Epithelial cell of proximal tubule (primary cell): ENCODE measurements at regions not wholly inside any gene's neighbourhood (a gene's known extent, or its start where the extent isn't known, plus 50 kb on each side); places are given as distances from the start of the nearest gene placed in this dataset.
"Not testable (repeated sequence)": the region's sequence is repeated elsewhere in the genome, so short reads cannot be mapped to it uniquely, and the experiment has no call there.

Experiments
- DNase-seq: peaks from one replicate; pipeline ENCODE4 v3.0.0-alpha.2; 2011; ENCODE audit warnings: low read depth
- H3K4me3 ChIP-seq: 2 replicates; pipeline ENCODE4 v1.5.1; 2011; ENCODE audit warnings: low read depth, mild to moderate bottlenecking, low read length
- TF ChIP-seq, protein P1 (sequence below): conservative IDR thresholded peaks from 2 replicates; pipeline ENCODE4 v1.5.1; 2012; ENCODE audit warnings: low read depth, mild to moderate bottlenecking, low read length

DNA sequence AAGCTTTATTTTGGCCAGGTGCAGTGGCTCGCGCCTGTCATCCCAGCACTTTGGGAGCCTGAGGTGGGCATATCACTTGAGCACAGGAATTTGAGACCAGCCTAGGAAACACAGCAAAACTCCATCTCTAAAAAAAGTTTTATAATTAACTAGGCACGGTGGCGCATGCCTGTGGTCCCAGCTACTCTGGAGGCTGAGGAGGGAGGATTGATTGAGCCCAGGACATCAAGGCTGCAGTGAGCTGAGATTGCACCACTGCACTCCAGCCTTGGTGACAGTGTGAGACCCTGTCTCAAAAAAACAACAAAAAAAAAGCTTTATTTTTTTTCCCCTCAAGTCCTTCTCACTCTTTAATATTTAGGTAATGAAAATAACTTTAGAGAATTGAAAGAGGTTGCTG, 100.8 kb upstream of the CMC1 start:
- TF ChIP-seq, protein P1, sequence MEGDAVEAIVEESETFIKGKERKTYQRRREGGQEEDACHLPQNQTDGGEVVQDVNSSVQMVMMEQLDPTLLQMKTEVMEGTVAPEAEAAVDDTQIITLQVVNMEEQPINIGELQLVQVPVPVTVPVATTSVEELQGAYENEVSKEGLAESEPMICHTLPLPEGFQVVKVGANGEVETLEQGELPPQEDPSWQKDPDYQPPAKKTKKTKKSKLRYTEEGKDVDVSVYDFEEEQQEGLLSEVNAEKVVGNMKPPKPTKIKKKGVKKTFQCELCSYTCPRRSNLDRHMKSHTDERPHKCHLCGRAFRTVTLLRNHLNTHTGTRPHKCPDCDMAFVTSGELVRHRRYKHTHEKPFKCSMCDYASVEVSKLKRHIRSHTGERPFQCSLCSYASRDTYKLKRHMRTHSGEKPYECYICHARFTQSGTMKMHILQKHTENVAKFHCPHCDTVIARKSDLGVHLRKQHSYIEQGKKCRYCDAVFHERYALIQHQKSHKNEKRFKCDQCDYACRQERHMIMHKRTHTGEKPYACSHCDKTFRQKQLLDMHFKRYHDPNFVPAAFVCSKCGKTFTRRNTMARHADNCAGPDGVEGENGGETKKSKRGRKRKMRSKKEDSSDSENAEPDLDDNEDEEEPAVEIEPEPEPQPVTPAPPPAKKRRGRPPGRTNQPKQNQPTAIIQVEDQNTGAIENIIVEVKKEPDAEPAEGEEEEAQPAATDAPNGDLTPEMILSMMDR: no peak
- H3K4me3 ChIP-seq: no peak overlapping the region
- no peak for DNase-seq

DNA sequence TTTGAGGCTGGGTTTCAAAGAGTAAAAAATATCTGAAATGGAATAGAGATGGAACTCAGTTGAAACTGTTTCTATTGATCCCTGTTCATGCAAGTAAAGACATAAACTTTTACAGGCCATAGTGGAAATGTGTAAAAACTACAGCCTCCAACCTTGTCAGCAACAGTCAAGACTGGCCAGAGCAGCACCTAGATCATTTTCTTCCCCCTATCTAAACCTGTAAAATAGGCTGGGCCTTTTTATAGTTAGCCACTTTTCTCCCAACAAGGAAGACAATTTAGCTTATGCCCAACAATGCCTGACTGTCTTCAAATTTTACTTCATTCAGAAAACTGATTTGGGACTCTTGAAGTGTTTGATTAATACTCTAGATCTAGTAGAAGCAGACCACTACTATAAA, 91.5 kb upstream of the CMC1 start:
- DNase-seq: no peak
- TF ChIP-seq, protein P1: no peak

DNA sequence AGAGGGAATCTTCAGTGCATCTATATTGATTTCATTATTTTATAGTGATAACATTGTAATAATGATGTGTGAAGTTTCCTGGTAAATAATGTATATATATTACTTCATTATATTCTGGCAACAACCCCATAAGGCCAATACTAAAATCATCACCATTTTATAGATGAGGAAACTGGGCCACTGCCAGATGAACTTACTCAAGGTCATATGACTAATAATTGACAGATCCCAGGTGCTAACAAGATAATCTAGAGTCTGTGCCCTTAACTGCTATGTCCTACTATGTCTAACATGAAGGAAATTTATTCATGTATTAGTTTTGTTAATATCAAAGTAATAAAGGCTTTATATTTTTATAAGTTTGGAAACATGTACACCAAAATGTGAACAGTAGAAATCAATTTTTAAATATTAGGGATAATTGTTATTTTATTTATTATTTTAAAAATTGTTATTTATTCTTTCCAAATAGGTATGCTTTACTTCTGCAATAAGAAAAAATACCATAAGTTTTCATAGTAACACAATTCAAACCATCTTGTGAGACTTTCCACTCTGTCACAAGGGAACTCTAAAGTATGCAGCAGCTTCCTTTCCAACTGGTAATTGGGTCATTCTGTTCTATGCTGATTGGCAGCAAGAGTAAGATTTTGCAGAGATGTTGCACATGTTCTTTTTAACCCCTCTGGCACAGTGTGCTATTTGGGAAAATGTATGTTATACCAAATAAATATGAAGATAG, 90.8 kb upstream of the CMC1 start:
- TF ChIP-seq, protein P1: no peak
- H3K4me3 ChIP-seq: no peak overlapping the region
- no peak for DNase-seq

More for the DNA sequence above, 91.5 kb upstream of the CMC1 start:
- no peak overlapping the region for H3K4me3 ChIP-seq

DNA sequence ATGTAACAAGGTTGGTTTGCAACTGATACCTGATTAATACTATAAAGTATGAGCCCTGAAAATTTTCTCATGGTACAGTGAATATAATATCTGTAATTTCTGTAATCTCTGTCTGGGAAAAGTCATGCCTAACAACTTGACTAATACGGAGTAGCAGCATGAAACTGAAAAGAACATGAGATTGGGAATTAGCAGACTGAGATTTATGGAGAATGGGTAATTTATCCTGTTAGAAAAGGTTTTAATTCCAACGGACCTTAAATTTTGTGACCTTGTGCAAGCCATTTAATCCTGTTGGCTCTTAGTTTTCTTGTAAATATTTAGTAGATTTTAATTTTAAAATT, 90.2 kb upstream of the CMC1 start:
- no peak overlapping the region for H3K4me3 ChIP-seq
- no peak for DNase-seq
- TF ChIP-seq, protein P1: no peak

DNA sequence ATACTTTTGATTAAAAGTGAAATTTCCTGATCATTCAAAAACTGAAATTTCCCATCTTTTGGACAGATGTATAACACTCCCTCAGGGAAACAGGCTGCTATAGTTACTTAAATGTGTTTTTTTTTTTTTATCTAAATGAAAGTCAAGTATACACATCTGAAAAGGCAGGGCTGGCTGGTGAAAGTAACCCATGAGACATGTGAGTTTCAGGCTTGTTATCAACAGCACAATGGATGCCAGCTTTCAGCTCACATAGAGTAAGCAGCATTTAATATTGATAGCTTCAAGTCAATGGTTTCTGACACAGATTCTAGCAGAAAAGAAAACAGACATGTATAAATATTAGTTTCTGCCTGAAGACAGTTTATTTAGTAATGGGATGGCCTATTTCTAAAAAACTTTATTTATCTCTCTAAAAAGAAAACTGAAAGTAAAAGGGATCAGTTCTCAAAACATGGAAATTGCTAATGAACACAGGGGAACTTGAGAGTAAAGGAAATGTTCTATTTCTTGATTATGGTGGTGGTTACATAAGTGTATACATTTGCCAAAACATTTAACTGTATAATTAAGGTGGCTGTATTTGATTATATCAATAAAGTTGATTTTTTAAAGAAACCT, 89.7 kb upstream of the CMC1 start:
- TF ChIP-seq, protein P1: no peak
- H3K4me3 ChIP-seq: no peak overlapping the region
- DNase-seq: no peak

DNA sequence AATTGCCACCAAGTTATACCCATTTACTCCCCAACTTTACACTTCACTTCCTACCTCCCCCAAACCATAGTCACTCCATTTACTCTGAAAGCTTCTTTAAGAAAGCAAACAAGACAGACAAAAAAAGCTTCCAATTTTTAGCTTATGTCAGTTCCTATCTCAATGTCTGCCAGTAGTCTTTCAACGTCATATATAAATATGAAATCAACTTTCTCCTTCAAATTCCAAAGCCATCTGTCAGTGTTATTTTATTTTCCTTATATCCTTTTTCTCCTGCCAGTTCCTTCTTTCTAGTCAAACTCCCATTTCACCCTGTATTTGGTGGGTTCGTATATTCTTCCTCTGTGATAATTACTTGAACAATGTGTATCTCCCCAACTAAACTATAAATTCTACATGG, 85.8 kb upstream of the CMC1 start:
- DNase-seq: no peak
- no peak overlapping the region for H3K4me3 ChIP-seq
- TF ChIP-seq, protein P1: no peak

DNA sequence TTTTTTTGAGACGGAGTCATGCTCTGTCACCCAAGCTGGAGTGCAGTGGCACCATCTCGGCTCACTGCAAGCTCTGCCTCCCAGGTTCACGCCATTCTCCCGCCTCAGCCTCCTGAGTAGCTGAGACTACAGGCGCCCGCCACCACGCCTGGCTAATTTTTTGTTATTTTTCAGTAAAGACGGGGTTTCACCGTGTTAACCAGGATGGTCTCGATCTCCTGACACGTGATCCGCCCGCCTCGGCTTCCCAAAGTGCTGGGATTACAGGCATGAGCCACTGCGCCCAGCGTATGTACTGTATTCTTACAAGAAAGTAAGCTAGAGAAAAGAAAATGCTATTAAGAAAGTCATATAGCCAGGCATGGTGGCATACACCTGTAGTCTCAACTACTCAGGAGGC, 84.8 kb upstream of the CMC1 start:
- not testable (repeated sequence) for DNase-seq, H3K4me3 ChIP-seq
